Activated naive CD4-positive, alpha-beta T cell treated with anti-CD3 and anti-CD28 coated beads for 36 hours (primary cell): ENCODE measurements at regions not wholly inside any gene's neighbourhood (a gene's known extent, or its start where the extent isn't known, plus 50 kb on each side); places are given as distances from the start of the nearest gene placed in this dataset.

Experiments used
- CTCF ChIA-PET: fragments of 350-600 bp; sonication (Branson Sonifier 250); formaldehyde crosslinking; loops from one replicate; lab custom pipeline; 2021; ENCODE audit warnings: antibody characterized with exemption; lab: Charles Lee
- DNase-seq: peaks from one replicate; pipeline ENCODE4 v3.0.0-alpha.2; 2020
- H3K27ac Mint-ChIP-seq: one replicate; pipeline ENCODE4 v1.8.0; 2021; ENCODE audit warnings: mild to moderate bottlenecking, mixed read lengths
- H3K27me3 Mint-ChIP-seq: one replicate; pipeline ENCODE4 v1.8.0; 2021; ENCODE audit warnings: low read depth, mixed read lengths
- H3K36me3 Mint-ChIP-seq: one replicate; pipeline ENCODE4 v1.8.0; 2021; ENCODE audit warnings: low read depth, mixed read lengths
- H3K4me1 Mint-ChIP-seq: one replicate; pipeline ENCODE4 v1.8.0; 2021; ENCODE audit warnings: low read depth, mixed read lengths
- H3K4me3 Mint-ChIP-seq: one replicate; pipeline ENCODE4 v1.8.0; 2021; ENCODE audit warnings: mild to moderate bottlenecking, moderate library complexity, mixed read lengths
- H3K9me3 Mint-ChIP-seq: one replicate; pipeline ENCODE4 v1.8.0; 2021; ENCODE audit warnings: mixed read lengths
- intact Hi-C: fragments of 100-400 bp; cut with micrococcal nuclease; formaldehyde crosslinking; loops from one replicate; pipeline ENCODE4 v1.15.1; 2023

DNA sequence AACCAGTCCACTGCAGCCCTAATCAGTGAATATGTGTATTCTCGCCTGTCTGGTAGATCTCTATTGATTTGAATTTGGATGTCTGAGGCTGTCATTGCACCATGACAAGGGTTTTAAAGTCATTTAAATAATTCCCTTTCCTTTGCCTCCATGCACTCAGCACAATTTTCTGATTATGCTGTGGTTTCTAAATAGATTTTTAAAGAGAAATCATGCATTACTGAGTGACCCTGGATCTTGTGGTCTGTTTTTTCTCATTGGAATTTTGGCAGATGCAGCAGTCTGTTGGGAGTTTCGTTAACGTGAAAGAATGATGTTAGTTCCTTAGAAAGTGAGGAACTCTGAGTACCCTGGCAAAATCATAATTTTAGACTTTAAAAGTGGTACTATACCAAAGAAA lies 396.0 kb downstream of the LRRC70 start:
- H3K27me3 Mint-ChIP-seq = no peaks in the 10 kb centered on the region
- DNase-seq = no peak
- H3K4me1 Mint-ChIP-seq = no peaks in the 10 kb centered on the region
- H3K36me3 Mint-ChIP-seq = no peaks in the 10 kb centered on the region
- H3K4me3 Mint-ChIP-seq = no peak overlapping the region
- CTCF ChIA-PET = no interaction called here
- no peaks in the 10 kb centered on the region for H3K9me3 Mint-ChIP-seq
- intact Hi-C loops = no loop called here
- no peak overlapping the region for H3K27ac Mint-ChIP-seq

GRCh38 chr5:62969409-62970120 lies 390.9 kb downstream of the LRRC70 start:
- Mint-ChIP-seq H3K4me3 (no peak overlapping the region), H3K27ac (no peak overlapping the region)
- intact Hi-C loops = no loop called here

DNA sequence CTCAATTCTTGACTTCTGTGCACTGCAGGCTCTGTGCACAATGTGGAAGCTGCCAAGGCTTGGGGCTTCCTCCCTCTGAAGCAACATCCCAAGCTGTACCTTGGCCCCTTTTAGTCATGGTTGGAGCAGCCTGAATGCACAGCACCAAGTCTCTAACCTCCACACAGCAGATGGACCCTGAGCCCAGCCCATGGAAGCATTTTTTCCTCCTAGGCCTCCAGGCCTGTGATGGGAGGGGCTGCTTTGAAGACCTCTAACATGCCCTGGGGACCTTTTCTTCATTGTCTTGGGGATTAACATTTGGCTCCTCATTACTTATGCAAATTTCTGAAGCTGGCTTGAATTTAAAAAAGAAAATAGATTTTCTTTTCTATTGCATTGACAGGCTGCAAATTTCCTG lies 385.8 kb downstream of the LRRC70 start:
- CTCF ChIA-PET = no interaction called here
- Mint-ChIP-seq H3K4me1 (no peaks in the 10 kb centered on the region), H3K27me3 (no peaks in the 10 kb centered on the region), H3K9me3 (peaks cover 21% of the 10 kb centered on the region), H3K27ac (no peak overlapping the region), H3K36me3 (peaks cover 2% of the 10 kb centered on the region), H3K4me3 (no peak overlapping the region)
- intact Hi-C loops = no loop called here
- no peak for DNase-seq

More at GRCh38 chr5:62969409-62970120, 390.9 kb downstream of the LRRC70 start:
- no peaks in the 10 kb centered on the region for H3K36me3 Mint-ChIP-seq
- H3K9me3 Mint-ChIP-seq = peaks cover 8% of the 10 kb centered on the region
- no peak for DNase-seq
- H3K27me3 Mint-ChIP-seq = no peaks in the 10 kb centered on the region
- CTCF ChIA-PET = no interaction called here
- no peaks in the 10 kb centered on the region for H3K4me1 Mint-ChIP-seq

DNA sequence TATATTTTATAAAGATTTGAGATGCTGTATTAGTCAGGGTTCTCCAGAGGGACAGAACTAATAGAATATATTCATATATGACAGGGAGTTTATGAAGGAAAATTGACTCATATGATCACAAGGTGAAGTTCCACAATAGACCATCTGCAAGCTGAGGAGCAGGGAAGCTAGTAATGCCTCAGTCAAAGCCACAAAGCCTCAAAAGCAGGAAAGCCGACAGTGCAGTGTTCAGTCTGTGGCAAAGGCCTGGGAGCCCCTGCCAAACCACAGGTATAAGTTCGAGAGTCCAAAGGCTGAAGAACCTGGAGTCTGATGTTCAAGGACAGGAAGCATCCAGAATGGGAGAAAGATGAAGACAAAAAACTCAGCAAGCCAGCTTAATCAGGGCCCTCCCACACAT lies 382.2 kb downstream of the LRRC70 start:
- intact Hi-C loops = no loop called here
- CTCF ChIA-PET = no interaction called here

DNA sequence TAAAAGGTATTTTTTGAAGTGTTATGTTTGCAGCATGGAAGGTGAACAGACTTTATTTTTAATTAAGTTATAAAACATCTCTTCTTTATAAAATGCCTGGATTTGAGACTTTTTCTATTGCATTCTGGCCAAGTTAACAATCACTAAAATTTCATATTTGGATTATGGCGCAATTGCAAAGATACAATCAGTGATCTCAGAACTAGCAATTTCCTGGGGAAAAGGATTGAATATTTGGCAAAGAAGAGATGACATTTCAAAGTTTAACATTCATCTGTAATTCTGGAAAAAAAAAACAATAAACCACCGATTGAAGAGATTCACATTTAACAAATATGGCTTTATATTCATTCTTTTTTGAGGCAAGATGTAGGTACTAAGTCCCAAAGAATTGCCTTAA lies 378.0 kb downstream of the LRRC70 start:
- Mint-ChIP-seq H3K9me3 (peaks cover 1% of the 10 kb centered on the region), H3K4me3 (no peak overlapping the region)

More for the DNA sequence above, 382.2 kb downstream of the LRRC70 start:
- no peak overlapping the region for H3K27ac Mint-ChIP-seq
- no peak overlapping the region for H3K4me3 Mint-ChIP-seq
- H3K36me3 Mint-ChIP-seq = peaks cover 2% of the 10 kb centered on the region
- no peak for DNase-seq
- H3K9me3 Mint-ChIP-seq = peaks cover 19% of the 10 kb centered on the region
- peaks cover 2% of the 10 kb centered on the region for H3K27me3 Mint-ChIP-seq
- H3K4me1 Mint-ChIP-seq = no peaks in the 10 kb centered on the region

DNA sequence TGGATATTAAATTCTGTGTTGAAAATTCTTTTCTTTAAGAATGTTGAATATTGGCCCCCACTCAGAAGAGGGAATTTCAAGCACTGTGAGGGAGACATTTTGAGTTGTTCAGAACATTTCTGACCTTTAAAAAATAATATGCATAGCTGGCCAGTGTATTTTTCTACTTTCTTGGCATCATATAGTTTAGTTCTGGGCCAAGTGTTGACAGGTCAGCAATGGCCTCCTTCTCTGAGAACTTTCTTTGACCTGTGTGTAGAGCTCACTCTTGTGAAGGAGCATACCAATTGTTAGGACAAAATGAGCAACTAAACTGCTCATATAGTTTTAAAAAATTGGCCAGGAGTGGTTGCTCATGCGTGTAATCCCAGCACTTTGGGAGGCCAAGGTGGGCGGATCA lies 376.0 kb downstream of the LRRC70 start:
- Mint-ChIP-seq H3K9me3 (peaks cover 1% of the 10 kb centered on the region), H3K27me3 (peaks cover 3% of the 10 kb centered on the region)
- CTCF ChIA-PET = no interaction called here

More for the DNA sequence above, 378.0 kb downstream of the LRRC70 start:
- CTCF ChIA-PET = interaction anchor here (0.6 kb wide), 1 partner anchor 1828 kb away, joined by 4 read pairs; no protein-coding TSS in a partner anchor
- no peaks in the 10 kb centered on the region for H3K4me1 Mint-ChIP-seq
- no peaks in the 10 kb centered on the region for H3K36me3 Mint-ChIP-seq
- intact Hi-C loops = no loop called here
- no peak overlapping the region for H3K27ac Mint-ChIP-seq
- H3K27me3 Mint-ChIP-seq = peaks cover 3% of the 10 kb centered on the region
- DNase-seq = no peak

DNA sequence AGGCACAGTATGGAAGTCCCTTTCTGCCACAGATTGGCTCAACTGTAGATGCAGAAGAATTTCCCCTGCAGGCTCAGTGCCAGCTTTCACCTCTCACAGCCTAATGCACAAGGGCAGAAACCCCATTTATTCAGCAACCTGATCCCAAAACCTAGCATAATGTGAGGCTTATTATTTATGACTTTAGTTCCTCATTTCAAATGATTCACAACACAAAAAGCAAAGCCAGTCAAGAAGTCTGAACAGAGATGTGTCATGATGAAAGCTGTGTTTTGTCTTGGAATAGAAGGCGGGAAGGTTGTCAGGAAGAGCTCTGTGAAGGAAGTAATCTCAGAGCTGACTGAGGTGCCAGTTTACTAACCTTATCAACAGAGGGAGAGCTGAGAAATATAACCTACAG lies 369.7 kb downstream of the LRRC70 start:
- Mint-ChIP-seq H3K27me3 (no peaks in the 10 kb centered on the region), H3K4me1 (no peaks in the 10 kb centered on the region), H3K27ac (no peak overlapping the region), H3K9me3 (no peaks in the 10 kb centered on the region), H3K4me3 (no peak overlapping the region), H3K36me3 (no peaks in the 10 kb centered on the region)
- DNase-seq = no peak
- CTCF ChIA-PET = no interaction called here
- intact Hi-C loops = no loop called here

More for the DNA sequence above, 376.0 kb downstream of the LRRC70 start:
- intact Hi-C loops = no loop called here
- Mint-ChIP-seq H3K27ac (no peak overlapping the region), H3K4me1 (no peaks in the 10 kb centered on the region), H3K36me3 (no peaks in the 10 kb centered on the region), H3K4me3 (no peak overlapping the region)
- no peak for DNase-seq

DNA sequence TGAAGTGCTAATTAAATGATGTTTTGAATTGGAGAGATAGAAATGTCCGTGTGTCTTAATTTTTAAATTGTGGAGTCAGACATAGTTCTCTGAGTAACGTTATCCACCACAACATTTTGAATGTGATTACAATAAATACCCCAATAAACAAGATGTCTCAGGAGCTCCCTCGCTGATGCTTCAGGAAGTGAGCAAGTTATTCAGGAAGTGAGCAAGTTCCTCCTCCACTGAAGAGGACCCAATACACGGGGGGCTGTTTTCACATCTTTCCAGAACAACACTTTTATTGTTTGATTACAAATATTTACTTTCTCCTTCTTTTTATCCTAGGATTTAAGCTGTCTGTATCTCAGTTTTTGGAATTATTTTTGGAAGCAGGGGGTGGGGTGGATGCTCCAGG lies 363.8 kb downstream of the LRRC70 start:
- CTCF ChIA-PET = interaction anchor here (0.6 kb wide), 1 partner anchor 925 kb away, joined by 5 read pairs; no protein-coding TSS in a partner anchor
- intact Hi-C loops = no loop called here
- no peaks in the 10 kb centered on the region for H3K36me3 Mint-ChIP-seq

DNA sequence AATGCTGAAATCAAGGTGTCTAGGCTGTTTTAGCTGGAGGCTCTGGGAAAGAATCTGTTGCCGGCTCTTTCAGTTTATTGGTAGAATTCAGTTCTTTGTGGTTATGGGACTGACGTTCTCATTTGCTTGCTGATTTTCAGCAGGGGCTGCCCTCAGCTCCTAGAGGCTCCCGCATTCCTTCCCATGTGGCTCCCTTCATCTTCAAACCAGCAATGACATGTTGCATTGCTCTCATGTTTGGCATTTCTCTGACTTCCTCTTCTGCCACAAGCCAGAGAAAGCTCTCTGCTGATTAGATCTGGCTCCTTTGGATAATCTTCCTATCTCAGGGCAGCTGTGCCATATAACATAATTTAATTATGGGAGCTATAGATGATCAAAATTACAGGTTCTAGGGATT lies 360.3 kb downstream of the LRRC70 start:
- CTCF ChIA-PET = no interaction called here
- H3K36me3 Mint-ChIP-seq = no peaks in the 10 kb centered on the region
- no peak overlapping the region for H3K27ac Mint-ChIP-seq
- H3K4me3 Mint-ChIP-seq = no peak overlapping the region
- no peaks in the 10 kb centered on the region for H3K27me3 Mint-ChIP-seq
- no peak for DNase-seq
- no peaks in the 10 kb centered on the region for H3K4me1 Mint-ChIP-seq
- no peaks in the 10 kb centered on the region for H3K9me3 Mint-ChIP-seq
- intact Hi-C loops = no loop called here

More for the DNA sequence above, 363.8 kb downstream of the LRRC70 start:
- H3K27me3 Mint-ChIP-seq = no peaks in the 10 kb centered on the region
- no peaks in the 10 kb centered on the region for H3K4me1 Mint-ChIP-seq
- H3K4me3 Mint-ChIP-seq = no peak overlapping the region
- no peak for DNase-seq
- no peaks in the 10 kb centered on the region for H3K9me3 Mint-ChIP-seq
- H3K27ac Mint-ChIP-seq = no peak overlapping the region

DNA sequence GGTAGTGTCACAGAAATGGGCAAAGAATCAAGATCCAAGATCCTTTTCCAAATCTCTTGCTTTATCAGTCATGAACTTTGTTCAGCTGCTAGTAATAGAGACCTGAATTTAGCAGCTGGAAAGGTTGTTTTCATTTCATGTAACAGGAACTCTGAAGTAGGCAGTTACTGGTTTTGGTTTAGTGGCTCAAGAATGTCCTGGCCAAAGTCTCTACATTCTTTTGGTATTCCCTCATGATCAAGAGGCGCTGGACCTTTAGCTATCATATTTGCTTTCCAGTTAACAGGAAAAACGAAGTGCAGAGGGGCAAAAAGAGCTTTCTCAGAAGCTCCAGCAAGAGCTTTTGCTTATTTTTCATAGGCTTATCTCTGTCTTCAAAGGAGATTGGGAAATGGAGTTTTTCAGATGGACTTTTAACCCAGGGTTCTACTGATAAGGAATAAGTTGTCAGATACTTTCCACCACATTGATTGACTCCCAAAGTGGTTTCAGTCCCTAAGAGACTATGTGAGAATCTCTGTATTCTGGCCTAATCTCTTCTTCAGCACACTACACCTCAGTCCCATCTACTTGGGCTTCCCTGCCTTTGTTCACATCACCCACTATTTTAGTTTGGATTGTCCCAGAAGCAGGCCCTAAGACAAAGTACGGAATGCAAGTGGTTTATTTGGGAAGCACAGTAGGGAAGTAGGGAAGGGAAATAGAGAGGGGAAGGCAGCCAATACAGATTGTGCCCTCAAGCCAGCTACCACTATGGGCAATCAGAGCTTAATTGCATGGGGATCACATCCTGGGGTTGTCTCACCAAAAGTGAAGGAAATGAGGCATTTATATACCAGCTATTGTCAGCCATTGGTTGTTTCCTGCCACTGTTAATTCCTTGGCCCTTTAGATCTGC lies 359.3 kb downstream of the LRRC70 start:
- Mint-ChIP-seq H3K27ac (no peak overlapping the region), H3K27me3 (no peaks in the 10 kb centered on the region), H3K36me3 (no peaks in the 10 kb centered on the region), H3K4me3 (no peak overlapping the region), H3K9me3 (no peaks in the 10 kb centered on the region), H3K4me1 (no peaks in the 10 kb centered on the region)
- no peak for DNase-seq
- intact Hi-C loops = no loop called here
- CTCF ChIA-PET = no interaction called here

- DNase-seq = no peak
- H3K27me3 Mint-ChIP-seq = peaks cover 3% of the 10 kb centered on the region
- H3K9me3 Mint-ChIP-seq = no peaks in the 10 kb centered on the region
- H3K4me3 Mint-ChIP-seq = no peak overlapping the region
- intact Hi-C loops = no loop called here
- H3K36me3 Mint-ChIP-seq = no peaks in the 10 kb centered on the region
- CTCF ChIA-PET = interaction anchor here (0.5 kb wide), 1 partner anchor 704 kb away, joined by 3 read pairs; no protein-coding TSS in a partner anchor
- H3K27ac Mint-ChIP-seq = no peak overlapping the region
- no peaks in the 10 kb centered on the region for H3K4me1 Mint-ChIP-seq
Observed at GRCh38 chr5:62935660-62936059, 357.0 kb downstream of the LRRC70 start.

- Mint-ChIP-seq H3K36me3 (no peaks in the 10 kb centered on the region), H3K9me3 (no peaks in the 10 kb centered on the region), H3K27me3 (peaks cover 3% of the 10 kb centered on the region), H3K4me1 (no peaks in the 10 kb centered on the region), H3K27ac (no peak overlapping the region), H3K4me3 (no peak overlapping the region)
- intact Hi-C loops = no loop called here
- CTCF ChIA-PET = no interaction called here
- no peak for DNase-seq
Observed at GRCh38 chr5:62934319-62934718, 355.7 kb downstream of the LRRC70 start.
